CD1c-positive myeloid dendritic cell (primary cell): ENCODE measurements at regions not wholly inside any gene's neighbourhood (a gene's known extent, or its start where the extent isn't known, plus 50 kb on each side); places are given as distances from the start of the nearest gene placed in this dataset.

ENCODE experiments used
- DNase-seq: peaks from one replicate; pipeline ENCODE4 v3.0.0-alpha.2; 2016; ENCODE audit errors: extremely low spot score

DNA sequence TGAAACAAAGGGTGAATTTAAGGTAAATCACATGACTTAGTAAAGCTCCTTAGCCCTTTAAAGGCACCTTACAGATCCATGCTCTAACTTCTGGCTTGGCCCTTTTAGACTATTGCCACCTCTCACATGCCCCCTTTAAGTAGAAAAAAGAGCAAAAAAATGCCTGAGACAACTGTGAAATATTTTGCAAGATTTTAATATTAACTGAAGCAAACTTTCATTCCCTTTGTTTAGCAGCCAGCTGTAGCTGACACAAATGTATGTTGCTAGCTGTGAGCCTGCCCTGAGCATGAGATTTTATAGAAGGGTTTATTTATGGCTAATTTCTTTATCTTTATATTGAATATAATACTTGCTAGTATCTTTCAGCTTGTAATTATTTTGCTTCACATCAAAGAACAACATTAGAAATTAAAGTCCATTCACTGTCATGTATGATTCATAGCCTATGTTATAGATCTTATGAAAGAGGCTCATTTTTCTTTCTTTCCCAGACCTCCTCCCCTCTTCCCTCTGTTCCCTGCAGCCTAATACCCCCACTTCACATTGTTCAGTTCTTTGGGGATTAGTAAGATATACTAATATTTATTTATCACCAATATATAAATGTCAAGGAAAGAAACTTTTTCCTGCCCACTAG, 637.2 kb upstream of the ZEB2 start:
- no peak for DNase-seq

DNA sequence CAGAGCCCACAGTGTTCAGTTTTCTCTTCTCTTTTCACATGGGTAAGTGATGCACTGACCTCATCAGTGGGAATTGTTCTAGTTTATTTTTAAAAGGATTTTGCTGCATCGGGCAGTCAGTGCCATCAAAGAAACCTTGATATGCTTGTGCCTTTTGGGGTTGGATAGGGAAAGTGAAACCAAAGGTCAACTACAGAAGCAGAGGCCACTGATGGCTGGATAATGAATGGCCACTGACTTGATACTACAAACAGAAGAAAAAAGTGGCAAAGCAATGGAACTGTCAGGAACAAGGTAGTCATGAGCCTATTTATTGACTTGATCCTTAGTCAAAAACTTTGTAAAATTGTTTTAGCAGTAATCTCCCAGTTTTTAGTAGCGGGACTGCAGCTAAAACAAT, 636.3 kb upstream of the ZEB2 start:
- DNase-seq = no peak

DNA sequence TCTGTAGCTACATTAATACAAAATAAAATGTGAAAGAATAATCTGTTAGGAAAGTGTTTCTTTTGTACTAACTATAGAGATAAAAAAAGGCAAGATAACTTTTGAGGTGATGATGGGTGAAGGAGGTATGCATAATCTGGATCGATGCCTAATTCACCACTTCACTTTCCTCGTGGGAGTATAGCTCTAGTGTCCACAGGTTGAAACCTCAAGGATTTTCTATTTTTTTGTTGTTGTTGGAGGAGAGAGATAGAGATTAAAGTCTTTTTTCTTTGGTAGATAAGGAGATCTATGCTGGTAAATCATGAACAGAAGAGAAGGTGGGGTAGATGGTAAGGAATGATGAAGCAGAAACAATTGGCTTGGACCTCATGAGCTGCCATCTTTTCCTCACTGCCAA, 635.3 kb upstream of the ZEB2 start:
- DNase-seq = no peak

DNA sequence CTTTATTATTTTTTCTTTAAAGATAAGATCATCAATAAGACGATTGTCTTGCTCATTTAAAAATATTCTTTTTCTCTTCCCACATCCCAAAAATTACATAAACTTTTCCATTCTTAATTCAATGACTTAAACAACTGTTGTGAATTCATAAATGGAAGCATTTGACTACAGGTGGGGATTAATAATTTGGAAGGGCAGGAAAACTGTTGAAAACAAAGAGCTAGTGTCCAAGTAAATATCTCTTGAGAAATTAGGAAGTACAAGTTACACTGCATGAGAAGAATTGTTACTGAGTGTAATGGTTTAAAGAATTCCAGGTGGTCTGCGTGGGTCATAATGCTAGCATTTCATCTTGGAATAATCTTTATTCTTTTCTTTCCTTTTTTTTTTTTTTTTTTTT, 634.8 kb upstream of the ZEB2 start:
- no peak for DNase-seq

DNA sequence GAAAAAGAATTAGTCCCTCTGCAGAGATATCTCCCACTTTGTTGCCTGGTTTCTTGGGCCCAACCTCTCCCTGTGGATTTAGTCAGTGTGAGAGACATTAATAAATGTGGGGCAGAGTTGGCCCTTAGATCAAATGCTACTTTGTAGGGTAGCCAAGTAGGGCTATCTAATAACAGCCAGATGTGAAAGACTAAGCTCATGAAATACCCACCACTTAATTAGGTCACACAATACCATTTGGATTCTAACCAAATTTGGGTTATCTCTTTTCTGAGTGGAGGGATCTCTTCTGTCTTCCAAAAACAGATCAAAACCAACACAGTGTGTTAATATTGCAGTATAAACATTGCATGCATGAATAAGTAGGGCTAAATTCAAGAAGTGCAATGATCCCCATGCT, 626.8 kb upstream of the ZEB2 start:
- no peak for DNase-seq

GRCh38 chr2:145144131-145144728, 624.3 kb upstream of the ZEB2 start:
- no peak for DNase-seq

DNA sequence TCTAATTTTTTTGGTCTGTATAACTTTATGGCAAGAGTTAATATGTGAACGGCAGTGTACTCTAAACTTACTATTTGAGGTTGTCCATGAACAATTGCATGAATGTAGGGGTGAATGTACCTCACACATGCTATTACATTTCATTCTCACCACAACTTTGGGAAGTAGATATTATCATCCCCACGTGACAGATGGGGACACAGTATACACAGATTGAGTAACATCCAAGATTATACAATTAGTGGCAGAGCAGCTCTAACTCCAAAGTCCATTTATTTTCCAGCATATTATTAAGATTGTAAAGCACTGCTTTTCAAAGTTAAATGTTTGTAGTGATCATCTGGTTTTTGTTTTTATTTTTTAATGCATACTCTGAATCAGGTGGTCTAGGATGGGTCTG, 622.1 kb upstream of the ZEB2 start:
- DNase-seq = peak; percentile 44

GRCh38 chr2:145140658-145141057, 620.7 kb upstream of the ZEB2 start:
- DNase-seq = no peak

DNA sequence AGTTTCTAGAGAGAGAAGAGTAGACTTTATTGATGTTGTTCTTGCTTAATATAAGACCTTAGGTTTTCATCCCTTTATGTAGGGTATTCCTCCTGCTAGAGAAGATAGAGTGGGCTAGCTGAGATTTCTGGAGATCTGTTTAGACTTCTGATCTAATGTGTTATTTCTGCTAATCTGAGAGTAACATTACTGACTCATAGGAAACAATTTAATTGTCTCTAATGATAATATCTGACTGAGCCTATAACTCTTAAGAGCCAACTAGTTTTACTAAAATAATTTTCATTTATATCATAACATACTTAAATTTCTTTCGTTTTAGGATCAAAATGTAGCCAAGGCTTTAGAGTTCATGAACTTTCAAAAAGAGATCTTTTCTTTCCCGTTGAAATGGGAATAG, 618.7 kb upstream of the ZEB2 start:
- no peak for DNase-seq

- DNase-seq = no peak
Observed at GRCh38 chr2:145137901-145138300, 618.0 kb upstream of the ZEB2 start.

GRCh38 chr2:145137211-145137610, 617.3 kb upstream of the ZEB2 start:
- DNase-seq = no peak

DNA sequence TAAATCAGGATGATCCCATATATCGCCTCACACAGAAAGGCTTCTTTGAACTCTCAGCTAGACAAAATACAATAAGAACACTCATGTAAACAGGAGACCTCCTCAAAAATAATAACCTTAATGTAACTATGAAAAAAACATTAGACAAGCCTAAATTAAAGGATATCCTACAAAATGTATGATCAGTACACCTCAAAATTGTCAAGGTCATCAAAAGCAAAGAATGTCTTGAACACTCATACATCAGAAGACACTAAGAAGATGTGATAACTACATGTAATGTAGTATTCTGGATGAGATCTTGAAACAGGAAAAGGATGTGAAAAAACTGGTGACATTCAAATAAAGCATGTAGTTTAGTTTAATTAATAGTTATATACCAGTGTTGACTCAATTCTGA, 616.8 kb upstream of the ZEB2 start:
- no peak for DNase-seq

DNA sequence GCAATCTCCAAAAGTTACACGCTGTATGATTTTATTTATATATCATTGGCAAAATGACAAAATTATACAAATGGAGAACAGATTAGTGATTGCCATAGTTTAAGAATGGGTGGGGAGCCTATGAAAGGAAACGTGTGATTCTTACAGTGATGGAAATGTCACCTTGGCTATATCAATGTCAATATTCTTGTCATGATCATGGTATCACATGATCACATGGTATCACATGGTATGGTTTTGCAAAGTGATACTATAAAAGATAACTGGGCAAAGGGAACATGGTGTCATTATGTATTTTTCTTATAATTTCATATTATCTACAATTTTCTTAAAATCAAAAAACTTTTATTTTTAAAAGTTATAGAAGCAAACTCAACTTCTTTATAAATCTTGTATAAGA, 606.2 kb upstream of the ZEB2 start:
- DNase-seq = no peak

DNA sequence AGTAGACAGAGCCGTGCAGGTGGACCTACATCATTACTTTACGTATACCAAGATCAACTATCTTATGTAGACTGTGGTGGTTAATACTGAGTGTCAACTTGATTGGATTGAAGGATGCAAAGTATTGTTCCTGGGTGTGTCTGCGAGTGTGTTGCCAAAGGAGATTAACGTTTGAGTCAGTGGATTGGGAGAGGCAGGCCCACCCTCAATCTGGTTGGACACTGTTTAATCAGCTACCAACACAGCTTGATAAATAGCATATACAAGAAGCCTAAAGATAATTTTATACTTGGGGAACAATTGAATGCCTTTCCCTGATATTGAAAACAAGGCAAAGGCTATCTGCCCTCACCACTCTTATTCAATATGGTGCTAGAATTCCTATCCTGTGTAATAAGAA, 604.2 kb upstream of the ZEB2 start:
- DNase-seq = no peak

- DNase-seq = no peak
Observed at GRCh38 chr2:145123606-145124005, 603.7 kb upstream of the ZEB2 start.

- DNase-seq = peak; percentile 8
Observed at GRCh38 chr2:145119225-145119624, 599.3 kb upstream of the ZEB2 start.

DNA sequence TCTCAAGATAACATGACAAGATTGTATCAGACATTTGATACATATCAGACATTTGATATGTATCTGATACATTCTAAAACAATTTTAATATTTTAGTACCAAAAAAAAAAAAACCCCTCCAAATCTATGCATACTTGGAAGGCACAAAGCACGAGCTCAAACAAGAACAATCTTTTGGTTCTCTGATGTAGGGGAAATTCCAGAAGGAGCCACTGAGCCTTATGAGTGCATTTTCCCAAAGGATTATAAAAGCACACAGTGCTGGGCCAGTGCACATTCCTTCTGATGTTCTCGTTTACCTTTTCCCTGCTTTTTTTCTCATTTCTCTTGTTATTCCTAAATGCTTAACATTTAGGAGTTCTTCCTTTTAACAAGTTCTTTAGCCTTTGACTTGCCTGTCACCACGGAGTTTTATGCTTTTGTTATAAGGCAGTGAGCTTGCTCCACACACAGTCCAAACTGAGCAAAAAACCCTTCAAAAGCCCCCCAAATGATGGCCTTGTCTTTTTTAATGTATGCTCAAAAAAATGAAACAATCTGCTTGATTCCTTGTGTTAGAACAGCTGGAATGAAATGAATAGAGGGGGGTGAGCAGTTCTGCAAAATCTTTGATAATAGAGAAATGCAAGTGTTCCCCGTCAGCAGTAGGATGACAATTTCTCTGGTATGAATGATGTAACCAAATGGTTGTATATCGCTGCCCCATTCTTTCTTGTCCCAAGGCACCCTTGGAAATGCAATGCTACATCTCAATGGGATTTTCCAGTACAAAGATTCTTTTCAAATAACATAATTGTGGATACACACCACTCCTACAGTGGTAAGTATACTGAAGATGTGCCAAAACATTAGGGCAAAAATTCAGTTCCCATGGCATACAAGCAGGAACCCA, 597.2 kb upstream of the ZEB2 start:
- no peak for DNase-seq

DNA sequence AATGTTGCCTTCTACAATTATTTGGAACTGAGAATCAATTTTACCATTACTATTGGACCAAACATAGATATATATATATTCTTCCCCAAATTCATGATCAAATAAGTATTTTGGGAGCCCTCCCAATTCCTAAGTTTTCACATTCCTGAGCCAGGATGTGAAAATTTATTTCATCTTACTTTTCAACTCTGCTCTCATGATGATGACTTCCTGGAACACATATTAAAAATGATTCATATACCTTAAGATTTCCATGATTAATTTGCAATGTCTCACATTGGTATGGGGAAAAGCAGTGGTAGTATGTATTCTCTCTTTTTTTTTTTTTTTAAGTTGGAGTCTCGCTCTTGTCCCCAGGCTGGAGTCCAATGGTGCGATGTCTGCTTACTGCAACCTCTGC, 596.1 kb upstream of the ZEB2 start:
- no peak for DNase-seq

- no peak for DNase-seq
Observed at GRCh38 chr2:145114726-145115125, 594.8 kb upstream of the ZEB2 start.

- no peak for DNase-seq
Observed at GRCh38 chr2:145112467-145112866, 592.5 kb upstream of the ZEB2 start.

GRCh38 chr2:145110668-145111356, 590.9 kb upstream of the ZEB2 start:
- DNase-seq = no peak

GRCh38 chr2:145108959-145109710, 589.2 kb upstream of the ZEB2 start:
- DNase-seq = no peak
